Effector memory CD8-positive, alpha-beta T cell (primary cell): ENCODE measurements at regions not wholly inside any gene's neighbourhood (a gene's known extent, or its start where the extent isn't known, plus 50 kb on each side); places are given as distances from the start of the nearest gene placed in this dataset.

Experiments
- ATAC-seq: fragments of 150-1000 bp; cut with Tn5 transposase; replicated peaks from 2 replicates; pipeline ENCODE4 v1.10.0; 2021; ENCODE audit warnings: mild to moderate bottlenecking, moderate library complexity
- DNase-seq, 3 experiments: peaks; one replicate each; pipeline ENCODE4 v3.0.0; 2021
- H3K27ac Mint-ChIP-seq, 2 donors: one replicate each; pipeline ENCODE4 v1.8.0; 2022; ENCODE audit warnings: mild to moderate bottlenecking in 2 of 2, mixed read lengths in 2 of 2, moderate library complexity in 2 of 2
- H3K27me3 Mint-ChIP-seq, 2 donors: one replicate each; pipeline ENCODE4 v1.8.0; 2022; ENCODE audit warnings: mixed read lengths in 2 of 2
- H3K36me3 Mint-ChIP-seq: one replicate; pipeline ENCODE4 v1.8.0; 2022; ENCODE audit warnings: mild to moderate bottlenecking, moderate library complexity, mixed read lengths; ENCODE audit not compliant: insufficient read depth
- H3K4me1 Mint-ChIP-seq, 2 donors: one replicate each; pipeline ENCODE4 v1.8.0; 2022; ENCODE audit warnings: low read depth in 2 of 2, mixed read lengths in 2 of 2
- H3K4me3 Mint-ChIP-seq, 2 donors: one replicate each; pipeline ENCODE4 v1.8.0; 2022; ENCODE audit warnings: mild to moderate bottlenecking in 2 of 2, mixed read lengths in 2 of 2, moderate library complexity in 2 of 2
- H3K9me3 Mint-ChIP-seq, 2 donors: one replicate each; pipeline ENCODE4 v1.8.0; 2022; ENCODE audit warnings: mixed read lengths in 2 of 2

GRCh38 chr1:48164571-48164970 lies 57.9 kb upstream of the SLC5A9 start:
- no peaks in the 10 kb centered on the region for H3K9me3 Mint-ChIP-seq
- H3K4me1 Mint-ChIP-seq = no peaks in the 10 kb centered on the region
- H3K27me3 Mint-ChIP-seq = peaks cover 0 to 14% of the 10 kb centered on the region in 2 donors
- DNase-seq (no peak), ATAC-seq (no peak)
- H3K27ac Mint-ChIP-seq = no peak overlapping the region
- H3K36me3 Mint-ChIP-seq = peaks cover 3% of the 10 kb centered on the region
- no peak overlapping the region for H3K4me3 Mint-ChIP-seq

GRCh38 chr1:48160486-48161132 lies 61.9 kb upstream of the SLC5A9 start:
- DNase-seq (no peak), ATAC-seq (no peak)
- H3K4me1 Mint-ChIP-seq = no peaks in the 10 kb centered on the region
- H3K36me3 Mint-ChIP-seq = no peaks in the 10 kb centered on the region
- no peaks in the 10 kb centered on the region for H3K9me3 Mint-ChIP-seq
- no peak overlapping the region for H3K27ac Mint-ChIP-seq
- no peak overlapping the region for H3K4me3 Mint-ChIP-seq
- peaks cover 0 to 14% of the 10 kb centered on the region in 2 donors for H3K27me3 Mint-ChIP-seq

- no peak overlapping the region for H3K4me3 Mint-ChIP-seq
Observed at GRCh38 chr1:48139275-48139674, 83.2 kb upstream of the SLC5A9 start.

DNA sequence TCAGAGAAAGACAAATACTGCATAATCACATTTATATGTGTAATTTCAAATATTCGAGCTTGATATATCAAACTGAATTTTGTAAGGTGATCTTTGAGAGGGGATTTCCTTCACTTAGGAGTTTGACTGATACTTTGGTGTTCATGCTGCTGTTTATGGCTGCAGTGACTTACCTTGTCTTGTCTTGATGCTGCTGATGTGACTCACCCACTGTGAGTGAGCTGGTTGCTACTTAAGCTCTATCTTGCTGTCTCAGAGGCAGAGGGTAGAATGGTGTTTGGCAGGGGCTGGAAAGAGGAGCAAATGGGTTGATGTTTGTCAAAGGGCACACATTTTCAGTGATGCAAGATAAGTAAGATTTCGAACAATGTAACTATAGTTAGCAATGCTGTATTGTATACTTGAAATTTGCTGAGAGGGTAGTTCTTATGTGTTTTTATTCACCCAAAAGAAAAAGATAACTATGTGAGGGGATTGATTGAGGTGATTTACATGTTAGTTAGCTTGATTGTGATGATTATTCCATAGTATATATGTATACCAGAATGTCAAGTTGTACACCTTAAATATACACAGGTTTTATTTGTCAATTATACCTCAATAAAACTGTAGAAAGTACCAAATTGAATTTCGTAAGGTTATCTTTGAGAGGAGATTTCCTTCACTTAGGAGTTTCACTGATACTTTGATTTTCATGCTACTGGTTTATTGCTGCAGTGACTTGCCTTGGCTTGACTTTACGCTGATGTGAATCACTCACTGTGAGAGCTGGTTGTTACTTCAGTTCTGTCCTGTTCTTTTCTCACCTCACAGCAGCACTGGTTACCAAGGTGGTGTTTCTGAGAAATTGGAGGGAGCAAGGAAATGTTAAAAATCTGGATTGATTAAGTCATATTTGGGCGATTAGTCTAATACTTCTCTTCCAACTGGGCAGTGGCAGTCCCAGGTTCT lies 94.5 kb upstream of the SLC5A9 start:
- Mint-ChIP-seq H3K36me3 (no peaks in the 10 kb centered on the region), H3K9me3 (no peaks in the 10 kb centered on the region), H3K4me3 (no peak overlapping the region), H3K27ac (no peak overlapping the region), H3K27me3 (peaks cover 18 to 47% of the 10 kb centered on the region in 2 donors), H3K4me1 (no peaks in the 10 kb centered on the region)
- ATAC-seq (no peak), DNase-seq (no peak)

More at GRCh38 chr1:48139275-48139674, 83.2 kb upstream of the SLC5A9 start:
- no peak for ATAC-seq
- Mint-ChIP-seq H3K27me3 (peaks cover 45 to 61% of the 10 kb centered on the region in 2 donors), H3K4me1 (no peaks in the 10 kb centered on the region), H3K9me3 (no peaks in the 10 kb centered on the region), H3K27ac (no peak overlapping the region), H3K36me3 (no peaks in the 10 kb centered on the region)
- no peak for DNase-seq

DNA sequence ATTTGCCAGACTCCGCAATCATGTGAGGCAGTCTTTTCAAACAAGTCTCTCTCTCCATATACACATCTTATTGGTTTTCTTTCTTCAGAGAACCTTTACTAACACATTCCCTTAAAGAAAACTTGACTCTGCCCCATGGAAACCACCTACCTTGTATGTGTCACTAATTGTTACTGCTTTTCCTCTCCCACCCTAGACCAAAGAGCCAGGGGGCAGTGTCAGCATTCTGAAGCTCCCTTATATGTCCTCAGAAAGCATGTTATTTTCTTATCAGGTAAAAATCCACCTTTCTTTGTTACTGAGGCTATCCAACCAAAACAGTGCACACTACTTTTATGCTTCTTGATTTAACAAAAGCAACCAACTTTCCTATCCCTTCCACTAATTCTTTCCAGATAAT lies 98.9 kb upstream of the SLC5A9 start:
- DNase-seq = no peak
- no peaks in the 10 kb centered on the region for H3K4me1 Mint-ChIP-seq
- ATAC-seq = no peak
- no peaks in the 10 kb centered on the region for H3K36me3 Mint-ChIP-seq
- H3K27me3 Mint-ChIP-seq = peaks cover 38 to 49% of the 10 kb centered on the region in 2 donors
- no peak overlapping the region for H3K4me3 Mint-ChIP-seq
- H3K9me3 Mint-ChIP-seq = no peaks in the 10 kb centered on the region
- no peak overlapping the region for H3K27ac Mint-ChIP-seq

DNA sequence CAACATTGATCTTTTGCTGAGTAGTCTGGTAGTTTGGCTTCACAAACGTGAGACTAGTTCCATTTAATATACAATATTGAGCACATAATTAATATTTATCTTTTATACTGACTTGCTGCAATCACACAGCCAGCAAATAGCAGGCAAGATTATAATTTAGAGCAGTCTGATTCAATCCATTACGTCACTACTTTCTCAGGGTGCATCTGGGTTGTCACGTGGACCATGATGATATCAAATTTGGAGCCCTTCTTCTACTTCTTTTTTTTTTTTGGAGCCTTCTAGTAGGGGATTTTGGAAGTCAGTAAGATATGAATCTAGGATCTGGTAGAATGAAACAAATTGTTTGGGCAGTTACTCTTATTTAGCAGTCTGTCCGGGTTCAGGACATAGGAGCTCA lies 100.6 kb upstream of the SLC5A9 start:
- ATAC-seq = no peak
- H3K4me3 Mint-ChIP-seq = no peak overlapping the region
- peaks cover 38 to 44% of the 10 kb centered on the region in 2 donors for H3K27me3 Mint-ChIP-seq
- H3K36me3 Mint-ChIP-seq = no peaks in the 10 kb centered on the region
- no peak overlapping the region for H3K27ac Mint-ChIP-seq
- DNase-seq = no peak
- H3K4me1 Mint-ChIP-seq = no peaks in the 10 kb centered on the region
- peaks cover 0 to 7% of the 10 kb centered on the region in 2 donors for H3K9me3 Mint-ChIP-seq

DNA sequence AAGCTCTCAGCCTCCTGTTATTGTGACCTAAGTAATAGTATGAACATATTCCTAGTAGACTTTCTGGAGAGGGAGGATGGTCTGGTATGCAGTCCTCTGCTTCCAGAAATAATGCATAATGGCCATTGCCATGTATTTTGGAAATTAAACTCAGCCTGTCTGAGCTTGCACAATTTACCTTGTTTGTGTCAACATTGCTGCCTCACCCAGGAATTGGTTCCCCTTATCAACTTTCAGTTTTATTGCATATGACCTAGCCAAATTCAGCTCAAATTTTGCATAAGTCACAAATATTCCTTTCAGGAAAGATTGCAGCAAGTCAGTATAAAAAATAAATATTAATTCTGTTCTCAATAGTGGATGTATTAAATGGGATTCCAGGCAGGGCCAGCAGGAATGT lies 101.9 kb upstream of the SLC5A9 start:
- ATAC-seq (no peak), DNase-seq (no peak)
- Mint-ChIP-seq H3K4me1 (no peaks in the 10 kb centered on the region), H3K27ac (no peak overlapping the region), H3K9me3 (peaks cover 0 to 9% of the 10 kb centered on the region in 2 donors), H3K4me3 (no peak overlapping the region), H3K27me3 (peaks cover 36 to 38% of the 10 kb centered on the region in 2 donors), H3K36me3 (no peaks in the 10 kb centered on the region)

GRCh38 chr1:48115835-48116234 lies 106.7 kb upstream of the SLC5A9 start:
- Mint-ChIP-seq H3K36me3 (no peaks in the 10 kb centered on the region), H3K4me1 (no peaks in the 10 kb centered on the region), H3K27ac (no peak overlapping the region), H3K9me3 (peaks cover 0 to 9% of the 10 kb centered on the region in 2 donors), H3K27me3 (peaks cover 21 to 30% of the 10 kb centered on the region in 2 donors), H3K4me3 (no peak overlapping the region)
- ATAC-seq (no peak), DNase-seq (no peak)

- H3K4me1 Mint-ChIP-seq = no peaks in the 10 kb centered on the region
- no peak for ATAC-seq
- no peaks in the 10 kb centered on the region for H3K36me3 Mint-ChIP-seq
- H3K4me3 Mint-ChIP-seq = no peak overlapping the region
- no peak overlapping the region for H3K27ac Mint-ChIP-seq
- DNase-seq = no peak
- peaks cover 0 to 9% of the 10 kb centered on the region in 2 donors for H3K9me3 Mint-ChIP-seq
- peaks cover 21 to 26% of the 10 kb centered on the region in 2 donors for H3K27me3 Mint-ChIP-seq
Observed at GRCh38 chr1:48114596-48115382, 107.7 kb upstream of the SLC5A9 start.

DNA sequence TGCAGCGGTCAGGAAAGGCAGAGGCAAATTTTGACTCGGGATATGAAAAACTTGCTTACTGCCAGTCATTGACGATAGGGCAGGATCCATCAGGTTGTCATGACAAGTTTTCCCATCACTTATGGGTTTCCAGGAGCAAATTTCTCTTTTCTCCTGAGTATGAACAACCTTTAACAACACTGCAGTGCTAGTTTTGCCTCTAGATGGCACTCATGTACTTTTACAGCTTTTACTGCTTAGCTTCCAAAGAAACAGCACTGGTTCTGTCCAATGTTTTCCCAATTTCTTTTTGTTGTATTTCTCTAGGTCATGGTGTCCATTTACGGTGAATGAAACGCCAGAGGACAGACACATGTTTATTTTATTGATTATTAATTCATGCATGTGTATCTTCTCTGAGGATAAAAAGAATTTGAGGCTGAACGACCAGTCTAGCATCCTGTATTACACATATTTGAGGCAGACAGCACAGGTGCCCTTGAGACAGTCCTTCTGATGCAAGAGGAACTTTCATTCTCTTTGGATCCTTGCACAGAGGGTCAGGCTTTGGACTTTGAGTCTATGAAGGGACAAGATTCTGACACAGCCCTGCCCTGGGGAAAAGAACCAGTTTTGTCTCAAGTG lies 112.3 kb upstream of the TRABD2B start:
- Mint-ChIP-seq H3K4me3 (no peak overlapping the region), H3K27ac (no peak overlapping the region), H3K9me3 (no peaks in the 10 kb centered on the region), H3K27me3 (peaks cover 12 to 30% of the 10 kb centered on the region in 2 donors), H3K36me3 (no peaks in the 10 kb centered on the region), H3K4me1 (no peaks in the 10 kb centered on the region)
- no peak for DNase-seq
- no peak for ATAC-seq

GRCh38 chr1:48107516-48107915 lies 110.3 kb upstream of the TRABD2B start:
- H3K9me3 Mint-ChIP-seq = no peaks in the 10 kb centered on the region
- no peak overlapping the region for H3K27ac Mint-ChIP-seq
- H3K27me3 Mint-ChIP-seq = peaks cover 0 to 15% of the 10 kb centered on the region in 2 donors
- ATAC-seq = no peak
- H3K36me3 Mint-ChIP-seq = no peaks in the 10 kb centered on the region
- no peak for DNase-seq
- H3K4me1 Mint-ChIP-seq = no peaks in the 10 kb centered on the region
- H3K4me3 Mint-ChIP-seq = no peak overlapping the region

- no peaks in the 10 kb centered on the region for H3K9me3 Mint-ChIP-seq
- ATAC-seq = no peak
- H3K36me3 Mint-ChIP-seq = no peaks in the 10 kb centered on the region
Observed at GRCh38 chr1:48106049-48106448, 108.9 kb upstream of the TRABD2B start.

GRCh38 chr1:48105165-48105564 lies 108.0 kb upstream of the TRABD2B start:
- H3K27ac Mint-ChIP-seq = no peak overlapping the region
- ATAC-seq (no peak), DNase-seq (no peak)
- no peaks in the 10 kb centered on the region for H3K4me1 Mint-ChIP-seq
- peaks cover 11 to 29% of the 10 kb centered on the region in 2 donors for H3K27me3 Mint-ChIP-seq
- no peaks in the 10 kb centered on the region for H3K36me3 Mint-ChIP-seq
- H3K4me3 Mint-ChIP-seq = no peak overlapping the region
- no peaks in the 10 kb centered on the region for H3K9me3 Mint-ChIP-seq

More at GRCh38 chr1:48106049-48106448, 108.9 kb upstream of the TRABD2B start:
- peaks cover 7 to 23% of the 10 kb centered on the region in 2 donors for H3K27me3 Mint-ChIP-seq
- no peak overlapping the region for H3K4me3 Mint-ChIP-seq
- DNase-seq = no peak
- no peak overlapping the region for H3K27ac Mint-ChIP-seq
- H3K4me1 Mint-ChIP-seq = no peaks in the 10 kb centered on the region
